ENCODE measurements at regions not wholly inside any gene's neighbourhood (a gene's known extent, or its start where the extent isn't known, plus 50 kb on each side); places are given as distances from the start of the nearest gene placed in this dataset.

DNA sequence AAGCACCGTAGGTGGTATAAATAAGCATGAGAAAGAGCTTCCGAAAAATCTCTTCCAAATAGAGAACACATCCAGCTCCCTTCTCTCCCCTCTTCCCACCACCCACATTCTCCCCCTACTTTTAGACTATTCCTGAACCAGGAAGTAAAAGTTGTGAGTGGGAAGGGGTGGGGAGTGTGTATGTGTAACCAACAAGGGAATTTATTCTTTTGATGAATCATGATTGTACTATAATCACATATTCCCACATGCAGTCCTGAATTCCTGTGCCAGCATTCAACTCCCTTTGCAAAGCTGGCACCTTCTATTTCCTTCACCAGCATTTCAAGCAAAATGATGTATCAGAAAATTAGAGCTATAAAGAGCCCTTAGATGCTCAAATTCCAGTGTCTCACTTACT is 230.6 kb upstream of the CHRM2 start:
- TF ChIP-seq, protein P1, sequence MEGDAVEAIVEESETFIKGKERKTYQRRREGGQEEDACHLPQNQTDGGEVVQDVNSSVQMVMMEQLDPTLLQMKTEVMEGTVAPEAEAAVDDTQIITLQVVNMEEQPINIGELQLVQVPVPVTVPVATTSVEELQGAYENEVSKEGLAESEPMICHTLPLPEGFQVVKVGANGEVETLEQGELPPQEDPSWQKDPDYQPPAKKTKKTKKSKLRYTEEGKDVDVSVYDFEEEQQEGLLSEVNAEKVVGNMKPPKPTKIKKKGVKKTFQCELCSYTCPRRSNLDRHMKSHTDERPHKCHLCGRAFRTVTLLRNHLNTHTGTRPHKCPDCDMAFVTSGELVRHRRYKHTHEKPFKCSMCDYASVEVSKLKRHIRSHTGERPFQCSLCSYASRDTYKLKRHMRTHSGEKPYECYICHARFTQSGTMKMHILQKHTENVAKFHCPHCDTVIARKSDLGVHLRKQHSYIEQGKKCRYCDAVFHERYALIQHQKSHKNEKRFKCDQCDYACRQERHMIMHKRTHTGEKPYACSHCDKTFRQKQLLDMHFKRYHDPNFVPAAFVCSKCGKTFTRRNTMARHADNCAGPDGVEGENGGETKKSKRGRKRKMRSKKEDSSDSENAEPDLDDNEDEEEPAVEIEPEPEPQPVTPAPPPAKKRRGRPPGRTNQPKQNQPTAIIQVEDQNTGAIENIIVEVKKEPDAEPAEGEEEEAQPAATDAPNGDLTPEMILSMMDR (IDR thresholded peaks at IDR 0.05) = no peak
- TF ChIP-seq POLR2A (IDR thresholded peaks at IDR 0.05) (no peak), EP300 (IDR thresholded peaks at IDR 0.05; ENCODE audit: low read depth) (no peak)

All from transverse colon (tissue), 3 donors.